Ovary (tissue), 3 donors: ENCODE measurements at regions not wholly inside any gene's neighbourhood (a gene's known extent, or its start where the extent isn't known, plus 50 kb on each side); places are given as distances from the start of the nearest gene placed in this dataset.

Source experiments
- EP300 ChIP-seq: sonication (generic); formaldehyde crosslinking; IDR thresholded peaks from one replicate; pipeline ENCODE4 v1.6.1; 2017; ENCODE audit warnings: antibody characterized with exemption
- POLR2A ChIP-seq: fragments of 450-650 bp; IDR thresholded peaks from one replicate; pipeline ENCODE4 v1.6.1; 2017; ENCODE audit warnings: antibody characterized with exemption, mild to moderate bottlenecking, moderate library complexity
- TF ChIP-seq, protein P1 (sequence below), 3 donors: fragments of 450-650 bp in 2 of 3; fragments of 200-600 bp in 1 of 3; IDR thresholded peaks; one replicate each; pipeline versions ENCODE4 v1.5.1 to v1.8.0; 2016 to 2022; ENCODE audit warnings: antibody characterized with exemption in 3 of 3, mild to moderate bottlenecking in 1 of 3
- donor health status: DM: no; HTN: no; CAD: no.

DNA sequence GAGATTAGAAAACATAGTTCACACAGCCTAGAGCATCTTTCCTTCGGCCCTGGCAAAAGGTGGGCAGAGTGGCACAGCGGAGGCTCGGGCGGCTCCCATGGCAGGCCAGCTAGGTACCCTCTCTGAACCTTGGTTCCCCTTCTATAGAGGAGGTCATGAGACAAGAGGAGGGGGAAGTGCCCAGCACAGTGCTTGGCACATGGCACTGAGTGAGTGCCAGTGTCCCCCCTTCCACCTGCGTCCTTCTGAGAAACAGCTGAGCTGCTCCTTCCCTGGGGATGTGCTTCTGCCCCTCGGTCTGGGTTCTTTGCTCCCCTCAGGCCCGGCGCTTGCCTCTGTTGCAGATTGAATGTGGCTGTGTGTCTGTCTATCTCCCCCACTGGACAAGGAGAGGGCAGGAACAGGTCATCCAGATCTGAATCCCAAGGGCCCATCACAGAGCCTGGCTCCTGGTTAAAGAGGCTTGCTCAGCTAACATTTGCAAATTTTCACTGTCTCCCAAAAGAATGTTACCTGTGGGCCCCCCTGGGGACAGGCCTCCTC, 165.6 kb downstream of the USP12 start:
- TF ChIP-seq, protein P1, sequence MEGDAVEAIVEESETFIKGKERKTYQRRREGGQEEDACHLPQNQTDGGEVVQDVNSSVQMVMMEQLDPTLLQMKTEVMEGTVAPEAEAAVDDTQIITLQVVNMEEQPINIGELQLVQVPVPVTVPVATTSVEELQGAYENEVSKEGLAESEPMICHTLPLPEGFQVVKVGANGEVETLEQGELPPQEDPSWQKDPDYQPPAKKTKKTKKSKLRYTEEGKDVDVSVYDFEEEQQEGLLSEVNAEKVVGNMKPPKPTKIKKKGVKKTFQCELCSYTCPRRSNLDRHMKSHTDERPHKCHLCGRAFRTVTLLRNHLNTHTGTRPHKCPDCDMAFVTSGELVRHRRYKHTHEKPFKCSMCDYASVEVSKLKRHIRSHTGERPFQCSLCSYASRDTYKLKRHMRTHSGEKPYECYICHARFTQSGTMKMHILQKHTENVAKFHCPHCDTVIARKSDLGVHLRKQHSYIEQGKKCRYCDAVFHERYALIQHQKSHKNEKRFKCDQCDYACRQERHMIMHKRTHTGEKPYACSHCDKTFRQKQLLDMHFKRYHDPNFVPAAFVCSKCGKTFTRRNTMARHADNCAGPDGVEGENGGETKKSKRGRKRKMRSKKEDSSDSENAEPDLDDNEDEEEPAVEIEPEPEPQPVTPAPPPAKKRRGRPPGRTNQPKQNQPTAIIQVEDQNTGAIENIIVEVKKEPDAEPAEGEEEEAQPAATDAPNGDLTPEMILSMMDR (IDR thresholded peaks at IDR 0.05), result no peak
- no peak for TF ChIP-seq POLR2A
- TF ChIP-seq EP300, result no peak
